GM19035 (cell line): ENCODE measurements at regions not wholly inside any gene's neighbourhood (a gene's known extent, or its start where the extent isn't known, plus 50 kb on each side); places are given as distances from the start of the nearest gene placed in this dataset.

Experiments
- ATAC-seq: cut with Tn5 transposase; IDR thresholded peaks from one replicate; pipeline ENCODE4 v1.9.1; 2021; ENCODE audit not compliant: unreplicated experiment

- ATAC-seq = no peak
These were observed 1535.9 kb upstream of the FLRT2 start for GRCh38 chr14:83994020-83994419.

DNA sequence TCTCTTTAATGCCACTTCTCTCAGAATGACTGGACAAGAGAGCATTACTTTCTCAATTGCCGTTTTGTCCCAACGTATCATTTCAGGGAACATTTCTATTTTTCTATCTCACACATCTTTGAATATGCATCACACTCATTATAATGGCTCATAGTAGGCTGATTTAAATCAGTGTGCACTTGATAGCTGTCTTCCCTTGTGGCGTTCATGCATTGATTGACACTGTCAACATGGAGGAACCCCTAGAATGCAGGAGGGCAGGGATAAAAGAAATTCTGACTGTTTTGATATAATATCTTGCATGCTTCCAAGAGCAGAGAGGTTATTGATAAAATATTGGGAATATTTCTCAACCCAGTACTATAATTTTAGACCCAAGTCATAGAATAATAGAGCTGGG, 1528.9 kb upstream of the FLRT2 start:
- ATAC-seq = no peak

GRCh38 chr14:84003346-84003745, 1526.6 kb upstream of the FLRT2 start:
- no peak for ATAC-seq

DNA sequence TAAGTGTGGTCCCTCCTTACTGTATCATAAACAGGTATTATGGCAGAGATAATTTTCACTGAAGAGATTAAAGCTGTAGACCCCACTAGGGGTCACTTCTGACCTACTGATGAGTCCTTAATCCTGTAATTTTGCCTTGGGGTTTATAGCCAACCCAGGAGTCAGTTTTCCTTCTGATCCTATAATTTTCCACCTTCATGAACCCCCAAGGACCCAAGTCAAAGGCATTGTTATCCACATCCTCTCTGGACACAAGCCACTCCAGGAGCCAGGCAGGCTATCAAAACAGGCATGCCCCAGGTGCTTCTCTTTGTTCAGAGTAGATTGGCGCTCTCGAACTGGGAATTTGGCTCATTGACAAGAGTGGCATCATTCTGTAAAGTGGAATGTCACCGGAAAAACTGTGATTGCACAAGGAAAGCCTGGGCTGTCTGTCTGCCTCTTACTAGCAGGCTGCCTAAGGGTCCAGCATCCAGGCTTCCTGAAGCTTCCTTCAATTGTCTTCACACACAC, 1523.2 kb upstream of the FLRT2 start:
- no peak for ATAC-seq

- ATAC-seq = no peak
These were observed 1516.5 kb upstream of the FLRT2 start for GRCh38 chr14:84013424-84013823.

- ATAC-seq = no peak
These were observed 1512.4 kb upstream of the FLRT2 start for GRCh38 chr14:84017495-84017894.

DNA sequence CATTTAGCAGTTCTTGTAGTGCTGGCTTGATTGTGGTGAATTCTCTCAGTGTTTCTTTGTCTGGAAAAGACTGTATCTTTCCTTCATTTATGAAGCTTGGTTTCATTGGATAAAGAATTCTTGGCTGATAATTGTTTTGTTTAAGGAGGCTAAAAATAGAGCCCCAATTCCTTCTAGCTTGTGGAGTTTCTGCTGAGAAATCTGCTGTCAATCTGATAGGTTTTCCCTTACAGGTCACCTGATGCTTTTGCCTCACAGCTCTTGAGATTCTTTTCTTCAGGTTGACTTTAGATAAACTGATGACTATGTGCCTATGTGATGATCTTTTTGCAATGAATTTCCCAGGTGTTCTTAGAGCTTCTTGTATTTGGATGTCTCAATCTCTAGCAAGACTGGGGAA, 1508.5 kb upstream of the FLRT2 start:
- no peak for ATAC-seq

GRCh38 chr14:84024231-84024820, 1505.6 kb upstream of the FLRT2 start:
- no peak for ATAC-seq

- no peak for ATAC-seq
These were observed 1504.6 kb upstream of the FLRT2 start for GRCh38 chr14:84025106-84026012.

GRCh38 chr14:84027351-84027750, 1502.6 kb upstream of the FLRT2 start:
- ATAC-seq = no peak

DNA sequence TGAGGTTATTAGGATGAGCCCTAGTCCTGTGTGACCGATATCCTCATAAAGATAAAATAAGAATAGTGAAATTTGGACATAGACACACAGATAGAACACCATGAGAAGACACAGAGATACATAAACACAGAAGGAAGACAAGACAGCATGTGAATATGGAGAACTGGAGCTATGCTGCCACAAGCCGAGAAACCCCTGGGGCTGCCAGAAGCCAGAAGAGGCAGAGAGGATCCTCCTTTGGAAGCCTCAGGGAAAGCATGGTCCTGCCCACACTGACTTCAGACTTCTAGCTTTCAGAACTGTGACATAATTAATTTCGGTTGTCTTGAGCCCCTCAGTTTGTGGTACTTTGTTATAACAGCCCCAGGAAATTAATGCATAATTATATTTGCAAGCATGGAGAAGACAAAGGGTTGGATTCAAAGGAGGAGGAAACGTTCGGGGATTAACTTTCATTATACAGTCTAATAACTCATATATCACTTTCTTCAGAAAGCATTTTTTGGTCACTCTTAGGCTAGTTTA, 1501.8 kb upstream of the FLRT2 start:
- ATAC-seq = no peak

- ATAC-seq = no peak
These were observed 1500.7 kb upstream of the FLRT2 start for GRCh38 chr14:84029246-84029645.

- ATAC-seq = no peak
These were observed 1500.2 kb upstream of the FLRT2 start for GRCh38 chr14:84029720-84030119.

- ATAC-seq = no peak
These were observed 1493.1 kb upstream of the FLRT2 start for GRCh38 chr14:84036840-84037239.

DNA sequence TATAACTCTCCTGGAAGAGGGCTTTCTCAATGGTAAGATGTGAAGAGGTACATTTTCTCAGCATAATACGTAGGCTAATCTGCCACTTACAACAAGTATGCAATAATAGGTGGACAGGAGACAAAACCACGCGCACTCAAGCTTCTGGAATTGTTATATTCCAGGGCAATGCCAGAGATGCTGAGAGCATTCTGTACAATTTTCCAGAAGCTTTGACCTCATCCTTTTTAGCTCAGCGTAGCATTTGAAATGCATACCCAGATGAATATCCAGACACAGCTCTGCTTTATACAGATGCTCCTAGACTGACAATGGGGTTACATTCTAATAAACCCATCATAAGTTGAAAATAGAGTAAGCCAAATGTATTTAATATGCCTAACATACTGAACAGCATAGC, 1492.4 kb upstream of the FLRT2 start:
- ATAC-seq = no peak

DNA sequence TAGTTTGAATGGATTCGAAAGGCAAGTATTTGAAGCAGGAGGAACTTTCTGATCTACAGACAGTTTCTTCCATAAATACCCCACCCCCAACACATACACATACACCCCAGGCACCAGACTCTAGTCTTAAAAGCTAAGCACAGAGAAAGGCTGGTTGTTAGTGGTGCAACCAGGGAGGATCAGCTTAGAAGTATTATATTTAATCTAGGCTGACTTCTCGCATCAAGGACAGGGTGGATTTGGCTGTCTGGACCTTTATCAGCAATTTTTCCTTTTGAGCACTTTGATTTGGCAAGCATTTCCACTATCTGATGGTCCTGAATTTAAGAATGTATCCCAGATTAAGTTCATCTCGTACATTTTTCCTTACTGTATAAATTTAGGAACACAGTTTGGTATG, 1489.8 kb upstream of the FLRT2 start:
- ATAC-seq = no peak

- ATAC-seq = no peak
These were observed 1488.5 kb upstream of the FLRT2 start for GRCh38 chr14:84041421-84041820.

- ATAC-seq = no peak
These were observed 1487.0 kb upstream of the FLRT2 start for GRCh38 chr14:84042992-84043391.

DNA sequence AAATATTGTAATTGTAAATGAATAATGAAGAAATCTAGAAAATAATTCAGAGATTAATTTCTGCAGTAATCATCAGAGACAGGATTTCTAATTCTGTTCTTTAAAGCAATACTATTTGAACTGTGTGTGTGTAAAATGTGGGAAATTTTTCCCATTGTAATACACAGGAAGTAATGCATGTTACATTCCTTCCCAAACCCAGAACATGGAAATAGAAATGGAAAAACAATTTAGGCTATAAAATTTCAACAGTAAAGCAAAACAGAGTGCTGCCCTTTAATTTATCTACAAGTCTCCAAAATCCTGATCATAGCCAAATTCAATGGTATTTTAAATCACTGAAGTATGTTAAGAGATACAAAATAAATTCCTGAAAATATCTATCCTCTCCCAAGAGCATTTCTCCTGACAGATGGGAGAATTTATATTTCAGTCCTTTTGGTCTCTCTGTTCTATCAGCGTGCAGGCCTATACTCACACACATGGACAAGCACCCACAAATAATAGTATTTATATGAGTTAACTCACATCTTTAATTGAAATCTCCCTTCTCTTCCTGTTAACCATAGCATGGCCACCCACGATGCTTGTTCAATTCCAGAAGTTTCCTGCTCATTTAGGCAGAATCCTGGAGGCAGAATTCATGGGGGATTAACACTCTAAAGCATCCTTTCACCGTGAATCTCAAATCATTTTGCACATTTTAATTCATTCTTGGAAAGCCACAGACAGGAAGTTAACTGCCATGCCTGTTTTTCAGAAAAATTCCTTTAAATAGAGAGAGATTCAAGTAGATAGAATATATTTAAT, 1465.4 kb upstream of the FLRT2 start:
- ATAC-seq = no peak

DNA sequence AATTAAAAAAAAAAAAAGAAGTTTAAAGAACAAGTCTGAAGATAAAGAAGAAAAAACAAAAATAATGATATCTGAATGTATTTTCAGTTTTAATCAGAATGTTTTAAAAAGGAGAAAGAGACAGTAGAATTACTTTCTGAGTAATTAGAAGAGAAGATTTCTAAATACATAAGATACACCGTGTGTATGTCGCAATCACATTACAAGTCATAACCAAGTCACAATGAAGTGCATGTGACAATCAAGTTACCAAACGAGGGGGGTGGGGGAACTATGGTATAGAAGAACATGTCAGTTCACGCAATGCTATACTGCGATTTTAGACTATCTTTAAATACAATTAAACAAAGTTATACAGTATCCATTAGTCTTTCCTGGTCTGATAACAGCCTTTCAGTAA, 1464.1 kb upstream of the FLRT2 start:
- no peak for ATAC-seq

DNA sequence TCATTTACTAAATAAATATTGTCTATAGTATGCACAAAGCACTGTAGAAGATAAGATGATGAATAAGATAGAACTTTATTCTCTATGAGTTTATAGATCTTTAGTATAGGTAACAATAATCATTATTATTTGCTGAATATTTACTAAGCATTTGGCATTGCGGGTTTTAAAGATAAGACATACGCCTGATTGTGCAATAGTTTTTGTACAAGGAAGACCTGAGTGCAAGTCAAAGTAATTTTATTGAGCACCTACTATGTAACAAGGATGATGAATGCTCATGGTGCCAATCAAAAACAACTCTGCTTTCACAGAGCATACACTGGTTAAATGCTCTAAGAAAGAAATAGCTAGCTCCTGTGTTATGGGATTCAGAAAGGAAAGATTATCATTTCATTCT, 1461.7 kb upstream of the FLRT2 start:
- no peak for ATAC-seq
